Fibroblast of pulmonary artery (primary cell): ENCODE measurements at regions not wholly inside any gene's neighbourhood (a gene's known extent, or its start where the extent isn't known, plus 50 kb on each side); places are given as distances from the start of the nearest gene placed in this dataset.

Source experiments
- DNase-seq: peaks from one replicate; pipeline ENCODE4 v3.0.0-alpha.2; 2010; ENCODE audit warnings: low read depth
- H3K4me3 ChIP-seq: replicated peaks from 2 replicates; pipeline ENCODE4 v1.5.1; 2011; ENCODE audit warnings: low read depth, mild to moderate bottlenecking, control low read depth, low read length, moderate library complexity
- TF ChIP-seq, protein P1 (sequence below): IDR thresholded peaks from 2 replicates; pipeline ENCODE4 v1.5.1; 2011; ENCODE audit warnings: mild to moderate bottlenecking, control low read depth, low read length, inconsistent platforms; ENCODE audit errors: missing control alignments

DNA sequence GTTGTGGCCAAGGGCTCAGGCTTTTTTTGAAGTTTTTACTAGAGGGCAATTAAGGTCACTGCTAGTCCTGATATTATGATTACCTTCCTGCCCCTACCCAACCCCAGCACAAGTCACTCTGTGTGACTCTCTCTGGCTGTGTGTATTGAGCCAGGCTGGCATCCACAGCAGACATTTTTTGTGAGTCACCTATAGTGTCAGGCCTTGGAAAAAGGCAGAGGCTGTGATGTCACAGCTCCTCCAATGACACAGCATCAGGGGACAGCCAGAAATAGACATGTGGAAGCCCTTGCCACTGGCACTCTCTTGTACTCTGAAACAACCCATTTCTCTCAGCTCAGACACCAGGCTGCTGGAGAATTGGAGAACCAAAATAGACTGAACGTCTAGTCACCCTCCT is 145.4 kb downstream of the NMUR2 start:
- H3K4me3 ChIP-seq: no peak overlapping the region
- no peak for DNase-seq
- TF ChIP-seq, protein P1, sequence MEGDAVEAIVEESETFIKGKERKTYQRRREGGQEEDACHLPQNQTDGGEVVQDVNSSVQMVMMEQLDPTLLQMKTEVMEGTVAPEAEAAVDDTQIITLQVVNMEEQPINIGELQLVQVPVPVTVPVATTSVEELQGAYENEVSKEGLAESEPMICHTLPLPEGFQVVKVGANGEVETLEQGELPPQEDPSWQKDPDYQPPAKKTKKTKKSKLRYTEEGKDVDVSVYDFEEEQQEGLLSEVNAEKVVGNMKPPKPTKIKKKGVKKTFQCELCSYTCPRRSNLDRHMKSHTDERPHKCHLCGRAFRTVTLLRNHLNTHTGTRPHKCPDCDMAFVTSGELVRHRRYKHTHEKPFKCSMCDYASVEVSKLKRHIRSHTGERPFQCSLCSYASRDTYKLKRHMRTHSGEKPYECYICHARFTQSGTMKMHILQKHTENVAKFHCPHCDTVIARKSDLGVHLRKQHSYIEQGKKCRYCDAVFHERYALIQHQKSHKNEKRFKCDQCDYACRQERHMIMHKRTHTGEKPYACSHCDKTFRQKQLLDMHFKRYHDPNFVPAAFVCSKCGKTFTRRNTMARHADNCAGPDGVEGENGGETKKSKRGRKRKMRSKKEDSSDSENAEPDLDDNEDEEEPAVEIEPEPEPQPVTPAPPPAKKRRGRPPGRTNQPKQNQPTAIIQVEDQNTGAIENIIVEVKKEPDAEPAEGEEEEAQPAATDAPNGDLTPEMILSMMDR: no peak

DNA sequence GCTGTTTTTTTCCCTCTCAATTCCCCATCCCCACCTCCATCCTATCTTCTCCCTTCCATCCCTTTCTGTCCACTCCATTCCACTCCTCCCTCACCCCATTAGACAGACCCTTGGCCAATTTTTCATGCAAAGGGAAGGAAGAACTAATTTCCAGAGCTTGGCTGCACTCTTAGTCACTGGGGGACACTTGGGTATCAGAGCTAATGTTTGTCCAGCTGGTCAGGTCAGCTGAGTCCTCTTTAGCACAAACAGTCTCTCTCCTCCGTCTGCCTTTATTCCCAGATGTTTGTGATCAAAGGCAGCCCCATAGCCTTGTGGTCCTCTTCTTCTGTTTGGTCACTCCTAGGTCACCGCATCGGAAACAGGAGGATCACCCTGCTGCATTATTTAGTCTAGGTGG is 148.5 kb downstream of the NMUR2 start:
- TF ChIP-seq, protein P1: no peak
- no peak overlapping the region for H3K4me3 ChIP-seq
- DNase-seq: no peak

- DNase-seq: no peak
- TF ChIP-seq, protein P1: no peak
- H3K4me3 ChIP-seq: no peak overlapping the region
Observed at GRCh38 chr5:152255411-152255810, 149.7 kb downstream of the NMUR2 start.

DNA sequence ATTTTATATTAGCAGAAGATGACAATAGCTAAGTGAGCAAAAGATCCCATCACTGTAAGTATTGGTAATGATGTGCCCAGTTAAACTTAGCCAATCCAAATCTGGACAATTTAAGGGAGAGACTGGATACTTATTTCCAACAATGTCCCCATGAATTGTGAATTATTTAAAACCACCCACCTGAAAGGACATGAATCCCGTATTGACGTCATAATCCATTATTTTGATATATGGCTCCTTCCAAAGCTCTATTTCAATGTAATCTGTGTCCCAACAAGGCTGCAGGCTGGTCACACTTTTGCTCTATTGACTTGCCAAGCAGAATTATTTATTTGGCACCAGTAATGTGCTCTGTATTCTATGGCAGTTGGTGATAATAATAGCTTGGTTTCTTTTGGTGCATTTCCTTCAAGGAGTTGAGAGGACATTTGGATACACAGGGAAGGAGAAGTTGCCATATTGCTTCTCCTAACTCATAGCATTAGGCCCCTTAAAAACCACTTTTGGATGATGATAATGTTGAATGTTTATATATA is 157.2 kb downstream of the NMUR2 start:
- DNase-seq: no peak
- TF ChIP-seq, protein P1: no peak
- no peak overlapping the region for H3K4me3 ChIP-seq

DNA sequence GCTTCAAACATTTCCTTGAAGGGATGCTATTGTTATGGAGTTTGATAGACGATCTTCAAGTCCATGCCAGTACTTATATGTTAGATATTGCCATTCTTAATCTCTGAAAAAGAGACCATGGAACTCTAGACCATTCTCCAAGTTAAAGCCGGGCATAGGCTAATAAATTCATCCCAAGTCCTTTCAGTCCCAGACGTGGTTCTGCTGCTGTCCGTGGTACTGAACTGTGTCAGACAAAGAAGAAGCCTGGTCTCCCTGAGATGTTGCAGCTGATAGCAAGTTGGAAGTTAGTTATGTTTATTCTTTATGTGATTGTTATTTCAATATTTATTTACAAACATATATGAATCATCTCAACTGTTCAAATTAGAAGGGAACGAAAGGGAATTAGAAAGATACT is 158.7 kb downstream of the NMUR2 start:
- peak; percentile 23 for DNase-seq
- TF ChIP-seq, protein P1: no peak

DNA sequence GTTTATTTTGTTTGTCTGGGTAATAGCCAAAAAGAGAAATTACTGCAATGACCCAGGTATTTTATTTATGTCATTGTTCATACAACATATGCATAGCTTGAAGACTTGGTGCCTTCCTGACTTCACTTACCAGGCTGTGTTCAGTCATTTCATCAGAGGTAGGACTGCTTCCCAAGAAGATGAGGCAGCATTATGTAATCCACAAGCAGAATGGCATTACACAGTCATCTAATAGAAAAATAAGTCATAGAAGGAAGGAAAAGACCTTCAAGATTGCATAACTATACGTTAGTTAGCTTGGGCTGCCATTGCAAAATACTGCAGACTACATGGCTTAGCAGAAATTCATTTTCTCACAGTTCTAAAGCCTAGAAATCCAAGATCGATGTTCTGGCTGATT is 167.5 kb downstream of the NMUR2 start:
- TF ChIP-seq, protein P1: no peak
- H3K4me3 ChIP-seq: no peak overlapping the region
- DNase-seq: no peak

More for the DNA sequence above, 158.7 kb downstream of the NMUR2 start:
- H3K4me3 ChIP-seq: no peak overlapping the region

- DNase-seq: no peak
- TF ChIP-seq, protein P1: no peak
- no peak overlapping the region for H3K4me3 ChIP-seq
Observed at GRCh38 chr5:152226191-152226590, 178.9 kb downstream of the NMUR2 start.
